ENCODE measurements at regions not wholly inside any gene's neighbourhood (a gene's known extent, or its start where the extent isn't known, plus 50 kb on each side); places are given as distances from the start of the nearest gene placed in this dataset.
"Not testable (repeated sequence)": the region's sequence is repeated elsewhere in the genome, so short reads cannot be mapped to it uniquely, and the experiment has no call there.

DNA sequence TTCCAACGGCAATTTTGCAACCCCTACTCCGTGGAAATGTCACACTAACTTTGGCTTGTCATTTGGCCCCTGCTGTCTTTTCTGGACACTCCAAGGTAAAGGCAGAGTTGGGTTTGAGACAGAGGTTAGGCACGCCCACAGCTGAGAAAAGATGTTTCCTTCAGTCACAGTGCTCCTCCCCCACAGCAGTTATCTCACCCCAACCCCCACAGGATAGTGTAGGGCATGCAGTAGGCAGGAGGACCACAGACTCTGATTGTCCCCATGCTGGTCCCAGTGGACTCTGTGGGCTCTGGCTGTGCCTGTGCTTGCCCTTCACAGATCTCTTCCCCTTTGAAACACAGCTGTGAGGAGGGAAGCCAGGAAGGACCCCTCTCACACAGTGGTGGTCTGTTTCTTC lies 124.0 kb upstream of the CARMIL1 start:
- TF ChIP-seq, protein P1, sequence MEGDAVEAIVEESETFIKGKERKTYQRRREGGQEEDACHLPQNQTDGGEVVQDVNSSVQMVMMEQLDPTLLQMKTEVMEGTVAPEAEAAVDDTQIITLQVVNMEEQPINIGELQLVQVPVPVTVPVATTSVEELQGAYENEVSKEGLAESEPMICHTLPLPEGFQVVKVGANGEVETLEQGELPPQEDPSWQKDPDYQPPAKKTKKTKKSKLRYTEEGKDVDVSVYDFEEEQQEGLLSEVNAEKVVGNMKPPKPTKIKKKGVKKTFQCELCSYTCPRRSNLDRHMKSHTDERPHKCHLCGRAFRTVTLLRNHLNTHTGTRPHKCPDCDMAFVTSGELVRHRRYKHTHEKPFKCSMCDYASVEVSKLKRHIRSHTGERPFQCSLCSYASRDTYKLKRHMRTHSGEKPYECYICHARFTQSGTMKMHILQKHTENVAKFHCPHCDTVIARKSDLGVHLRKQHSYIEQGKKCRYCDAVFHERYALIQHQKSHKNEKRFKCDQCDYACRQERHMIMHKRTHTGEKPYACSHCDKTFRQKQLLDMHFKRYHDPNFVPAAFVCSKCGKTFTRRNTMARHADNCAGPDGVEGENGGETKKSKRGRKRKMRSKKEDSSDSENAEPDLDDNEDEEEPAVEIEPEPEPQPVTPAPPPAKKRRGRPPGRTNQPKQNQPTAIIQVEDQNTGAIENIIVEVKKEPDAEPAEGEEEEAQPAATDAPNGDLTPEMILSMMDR (IDR thresholded peaks at IDR 0.05; ENCODE audit: borderline replicate concordance, control extremely low read depth, extremely low read depth, insufficient read depth, missing control alignments), result no peak
- in situ Hi-C loops (cut with MboI; ENCODE audit: low sequenced_read_pairs, unreplicated experiment), result no loop called here
- DNase-seq (ENCODE audit: low spot score), result no peak

DNA sequence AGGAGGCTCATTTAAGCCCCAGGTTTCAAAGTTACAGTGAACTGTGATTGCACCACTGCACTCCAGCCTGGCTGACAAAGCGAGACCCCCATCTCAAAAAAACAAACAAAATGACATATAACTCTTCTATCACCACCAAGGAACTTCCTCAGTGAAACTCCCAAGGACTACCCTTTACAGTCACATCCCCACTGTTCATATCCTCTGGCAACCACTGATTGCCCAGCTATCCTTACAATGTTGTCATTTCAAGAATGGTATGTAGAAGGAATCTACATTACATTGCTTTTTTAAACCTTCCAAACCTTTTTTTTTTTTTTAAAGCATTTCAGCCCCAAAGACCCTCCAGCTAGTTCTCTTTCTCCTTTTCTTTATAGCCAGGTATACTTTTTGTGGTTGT lies 123.1 kb upstream of the CARMIL1 start:
- in situ Hi-C loops (cut with MboI; ENCODE audit: low sequenced_read_pairs, unreplicated experiment), result no loop called here
- TF ChIP-seq, protein P1 (IDR thresholded peaks at IDR 0.05; ENCODE audit: borderline replicate concordance, control extremely low read depth, extremely low read depth, insufficient read depth, missing control alignments), result no peak
- DNase-seq (ENCODE audit: low spot score), result no peak

DNA sequence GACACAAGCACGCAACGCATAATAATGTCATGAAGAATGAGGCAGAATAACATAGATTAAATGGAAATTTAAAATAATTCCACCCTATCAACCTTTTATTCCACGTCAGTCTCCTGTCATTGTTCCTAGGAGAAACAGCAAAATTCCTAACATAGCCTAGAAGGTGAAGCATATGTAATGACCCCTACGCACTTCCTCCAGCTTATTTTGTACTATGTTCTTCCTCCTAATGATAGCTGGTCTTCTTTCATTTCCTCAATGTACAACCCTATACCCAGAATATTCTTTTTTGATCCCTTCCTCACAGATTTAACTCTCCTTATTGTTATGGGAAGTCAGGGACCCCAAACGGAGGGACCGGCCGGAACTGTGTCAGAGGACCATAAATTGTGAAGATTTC lies 122.0 kb upstream of the CARMIL1 start:
- TF ChIP-seq, protein P1 (IDR thresholded peaks at IDR 0.05; ENCODE audit: borderline replicate concordance, control extremely low read depth, extremely low read depth, insufficient read depth, missing control alignments), result no peak
- in situ Hi-C loops (cut with MboI; ENCODE audit: low sequenced_read_pairs, unreplicated experiment), result no loop called here
- DNase-seq (ENCODE audit: low spot score), result no peak

DNA sequence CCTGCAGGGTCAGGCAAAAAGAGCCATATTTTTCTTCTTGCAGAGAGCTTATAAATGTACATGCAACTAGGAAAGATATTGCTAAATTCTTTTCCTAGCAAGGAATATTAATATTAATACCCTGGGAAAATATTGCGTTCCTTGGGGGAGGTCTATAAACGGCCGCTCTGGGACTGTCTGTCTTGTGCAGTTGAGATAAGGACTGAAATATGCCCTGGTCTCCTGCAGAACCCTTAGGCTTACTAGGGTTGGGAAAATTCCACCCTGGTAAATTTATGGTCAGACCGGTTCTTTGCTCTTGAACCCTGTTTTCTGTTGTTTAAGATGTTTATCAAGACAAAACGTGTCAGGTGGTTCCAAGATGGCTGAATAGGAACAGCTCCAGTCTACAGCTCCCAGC lies 121.3 kb upstream of the CARMIL1 start:
- TF ChIP-seq, protein P1 (IDR thresholded peaks at IDR 0.05; ENCODE audit: borderline replicate concordance, control extremely low read depth, extremely low read depth, insufficient read depth, missing control alignments), result no peak
- in situ Hi-C loops (cut with MboI; ENCODE audit: low sequenced_read_pairs, unreplicated experiment), result no loop called here
- DNase-seq (ENCODE audit: low spot score), result no peak

DNA sequence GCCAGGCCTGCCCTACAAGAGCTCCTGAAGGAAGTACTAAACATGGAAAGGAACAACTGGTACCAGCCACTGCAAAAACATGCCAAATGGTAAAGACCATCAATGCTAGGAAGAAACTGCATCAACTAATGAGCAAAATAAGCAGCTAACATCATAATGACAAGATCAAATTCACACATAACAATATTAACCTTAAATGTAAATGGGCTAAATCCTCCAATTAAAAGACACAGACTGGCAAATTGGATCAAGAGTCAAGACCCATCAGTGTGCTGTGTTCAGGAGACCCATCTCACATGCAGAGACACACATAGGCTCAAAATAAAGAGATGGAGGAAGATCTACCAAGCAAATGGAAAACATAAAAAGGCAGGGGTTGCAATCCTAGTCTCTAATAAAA lies 119.0 kb upstream of the CARMIL1 start:
- DNase-seq (ENCODE audit: low spot score); in situ Hi-C loops (cut with MboI; ENCODE audit: low sequenced_read_pairs, unreplicated experiment): not testable (repeated sequence)

DNA sequence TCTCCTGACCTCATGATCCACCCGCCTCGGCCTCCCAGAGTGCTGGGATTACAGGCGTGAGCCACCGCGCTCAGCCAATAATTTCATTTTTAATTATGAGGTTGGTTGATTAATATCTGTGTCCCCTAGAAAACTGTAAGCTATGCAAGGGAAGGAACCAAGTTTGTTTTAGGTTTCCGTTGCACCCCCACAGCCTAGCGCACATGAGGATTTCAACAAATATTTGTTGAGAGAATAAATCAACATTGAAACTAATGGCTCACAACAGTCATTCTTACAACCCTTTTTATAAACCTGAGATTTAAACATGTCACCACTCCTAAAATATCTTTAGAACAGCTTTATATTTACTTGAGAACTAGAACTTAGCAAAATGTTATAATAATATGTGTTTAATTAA lies 114.0 kb upstream of the CARMIL1 start:
- TF ChIP-seq, protein P1 (IDR thresholded peaks at IDR 0.05; ENCODE audit: borderline replicate concordance, control extremely low read depth, extremely low read depth, insufficient read depth, missing control alignments), result no peak
- DNase-seq (ENCODE audit: low spot score), result no peak
- in situ Hi-C loops (cut with MboI; ENCODE audit: low sequenced_read_pairs, unreplicated experiment), result no loop called here

DNA sequence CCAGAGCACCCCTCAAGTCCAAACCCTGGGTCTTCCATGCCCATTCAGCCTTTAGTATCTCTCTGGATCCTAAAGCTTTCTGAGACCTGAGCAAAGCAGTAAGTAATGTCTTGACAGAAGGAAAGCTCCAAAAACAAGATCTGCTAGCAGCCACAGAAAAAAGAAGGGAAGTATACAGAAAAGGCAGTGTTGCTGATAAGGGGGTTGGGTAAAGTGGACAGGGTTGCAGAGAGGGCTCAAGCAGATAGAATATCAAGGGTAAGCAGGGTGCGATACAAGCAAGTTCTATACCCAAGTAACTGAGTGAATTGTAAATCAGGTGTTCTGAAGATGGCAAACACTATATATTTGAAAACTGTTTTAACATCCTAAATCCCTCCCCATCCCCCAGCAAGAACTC lies 113.4 kb upstream of the CARMIL1 start:
- TF ChIP-seq, protein P1 (IDR thresholded peaks at IDR 0.05; ENCODE audit: borderline replicate concordance, control extremely low read depth, extremely low read depth, insufficient read depth, missing control alignments), result no peak
- no peak for DNase-seq (ENCODE audit: low spot score)
- in situ Hi-C loops (cut with MboI; ENCODE audit: low sequenced_read_pairs, unreplicated experiment), result no loop called here
